Natural killer cell (primary cell): ENCODE measurements at regions not wholly inside any gene's neighbourhood (a gene's known extent, or its start where the extent isn't known, plus 50 kb on each side); places are given as distances from the start of the nearest gene placed in this dataset.

Experiments
- ATAC-seq, 3 donors: fragments of 150-1000 bp in 2 of 3; fragments of 200-7000 bp in 1 of 3; cut with Tn5 transposase; 1 replicate in 1 of 3; 2 replicates in 2 of 3; pipeline ENCODE4 v1.10.0; 2021; ENCODE audit warnings: mild to moderate bottlenecking in 2 of 3, moderate library complexity in 2 of 3
- DNase-seq, 2 donors: peaks; one replicate each; pipeline versions ENCODE4 v3.0.0 to v3.0.0-alpha.2; 2013 to 2021; ENCODE audit warnings: mixed read lengths in 1 of 2
- H3K27ac ChIP-seq: one replicate; pipeline ENCODE4 v1.5.1; 2013; ENCODE audit warnings: mild to moderate bottlenecking, low read length
- H3K27me3 ChIP-seq: one replicate; pipeline ENCODE4 v1.6.1; 2013; ENCODE audit warnings: low read length; ENCODE audit not compliant: control insufficient read depth, insufficient read depth
- H3K36me3 ChIP-seq: one replicate; pipeline ENCODE4 v1.6.1; 2013; ENCODE audit warnings: low read length; ENCODE audit not compliant: control insufficient read depth, insufficient read depth
- H3K4me1 ChIP-seq: one replicate; pipeline ENCODE4 v1.6.1; 2013; ENCODE audit warnings: low read length; ENCODE audit not compliant: control insufficient read depth, insufficient read depth
- H3K4me3 ChIP-seq: one replicate; pipeline ENCODE4 v1.5.1; 2013; ENCODE audit warnings: low read length
- H3K9me3 ChIP-seq: one replicate; pipeline ENCODE4 v1.6.1; 2013; ENCODE audit warnings: low read length; ENCODE audit not compliant: control insufficient read depth, insufficient read depth
- H3K27ac Mint-ChIP-seq, 2 donors: one replicate each; pipeline ENCODE4 v1.8.0; 2022; ENCODE audit warnings: mild to moderate bottlenecking in 2 of 2, mixed read lengths in 2 of 2, moderate library complexity in 1 of 2
- H3K27me3 Mint-ChIP-seq, 2 donors: one replicate each; pipeline ENCODE4 v1.8.0; 2022; ENCODE audit warnings: low read depth in 2 of 2, mixed read lengths in 2 of 2
- H3K36me3 Mint-ChIP-seq: one replicate; pipeline ENCODE4 v1.8.0; 2022; ENCODE audit warnings: mixed read lengths
- H3K4me1 Mint-ChIP-seq, 2 donors: one replicate each; pipeline ENCODE4 v1.8.0; 2022; ENCODE audit warnings: mixed read lengths in 2 of 2
- H3K4me3 Mint-ChIP-seq: one replicate; pipeline ENCODE4 v1.8.0; 2022; ENCODE audit warnings: mild to moderate bottlenecking, moderate library complexity, mixed read lengths
- H3K9me3 Mint-ChIP-seq, 2 donors: one replicate each; pipeline ENCODE4 v1.8.0; 2022; ENCODE audit warnings: mixed read lengths in 2 of 2
- WGBS: methylation state at CpG from one replicate; pipeline ENCODE4 v1.1.7; 2013; ENCODE audit warnings: missing lambda C conversion rate; ENCODE audit not compliant: insufficient coverage; 5-methylcytosine and 5-hydroxymethylcytosine counted together
- intact Hi-C: fragments of 100-400 bp; cut with micrococcal nuclease; formaldehyde crosslinking; loops from one replicate; pipeline ENCODE4 v1.14.2; 2022
- TF ChIP-seq, protein P1 (sequence below): fragments of 200-600 bp; IDR thresholded peaks from one replicate; pipeline ENCODE4 v1.8.0; 2022; ENCODE audit warnings: antibody characterized with exemption

DNA sequence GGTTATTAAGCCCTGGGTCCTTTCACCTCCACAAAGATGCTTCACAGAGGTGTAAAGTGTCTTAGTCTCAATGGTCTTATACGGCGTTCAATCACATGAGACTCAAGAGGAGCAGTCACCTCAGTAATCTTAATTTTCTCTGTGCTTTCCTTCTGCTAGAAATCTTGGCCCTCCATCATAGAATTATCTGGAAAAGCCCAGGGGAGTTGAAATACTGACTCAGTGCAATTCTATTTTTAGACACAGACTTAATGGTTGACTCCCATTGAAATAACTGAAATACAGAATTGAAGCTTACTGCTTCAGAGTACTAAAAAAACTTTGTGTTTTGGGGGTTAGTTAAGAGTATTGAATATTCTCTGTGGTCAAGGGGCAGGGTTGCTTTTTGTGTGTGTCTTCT is 94.5 kb upstream of the IL15 start:
- no peak overlapping the region for H3K4me3 Mint-ChIP-seq
- WGBS, result 91% methylated on average over 2 of the region's 2 CpGs
- Histone ChIP-seq H3K9me3 (peaks cover under 1% of the 10 kb centered on the region), H3K27me3 (no peaks in the 10 kb centered on the region), H3K27ac (no peak overlapping the region), H3K4me1 (no peaks in the 10 kb centered on the region), H3K36me3 (no peaks in the 10 kb centered on the region), H3K4me3 (no peak overlapping the region)
- no peaks in the 10 kb centered on the region for H3K27me3 Mint-ChIP-seq
- DNase-seq (no peak), ATAC-seq (no peak)
- H3K36me3 Mint-ChIP-seq, result no peaks in the 10 kb centered on the region
- no peaks in the 10 kb centered on the region for H3K4me1 Mint-ChIP-seq
- intact Hi-C loops, result no loop called here
- TF ChIP-seq, protein P1, sequence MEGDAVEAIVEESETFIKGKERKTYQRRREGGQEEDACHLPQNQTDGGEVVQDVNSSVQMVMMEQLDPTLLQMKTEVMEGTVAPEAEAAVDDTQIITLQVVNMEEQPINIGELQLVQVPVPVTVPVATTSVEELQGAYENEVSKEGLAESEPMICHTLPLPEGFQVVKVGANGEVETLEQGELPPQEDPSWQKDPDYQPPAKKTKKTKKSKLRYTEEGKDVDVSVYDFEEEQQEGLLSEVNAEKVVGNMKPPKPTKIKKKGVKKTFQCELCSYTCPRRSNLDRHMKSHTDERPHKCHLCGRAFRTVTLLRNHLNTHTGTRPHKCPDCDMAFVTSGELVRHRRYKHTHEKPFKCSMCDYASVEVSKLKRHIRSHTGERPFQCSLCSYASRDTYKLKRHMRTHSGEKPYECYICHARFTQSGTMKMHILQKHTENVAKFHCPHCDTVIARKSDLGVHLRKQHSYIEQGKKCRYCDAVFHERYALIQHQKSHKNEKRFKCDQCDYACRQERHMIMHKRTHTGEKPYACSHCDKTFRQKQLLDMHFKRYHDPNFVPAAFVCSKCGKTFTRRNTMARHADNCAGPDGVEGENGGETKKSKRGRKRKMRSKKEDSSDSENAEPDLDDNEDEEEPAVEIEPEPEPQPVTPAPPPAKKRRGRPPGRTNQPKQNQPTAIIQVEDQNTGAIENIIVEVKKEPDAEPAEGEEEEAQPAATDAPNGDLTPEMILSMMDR, result no peak
- peaks cover 5 to 16% of the 10 kb centered on the region in 2 donors for H3K9me3 Mint-ChIP-seq
- no peak overlapping the region for H3K27ac Mint-ChIP-seq

DNA sequence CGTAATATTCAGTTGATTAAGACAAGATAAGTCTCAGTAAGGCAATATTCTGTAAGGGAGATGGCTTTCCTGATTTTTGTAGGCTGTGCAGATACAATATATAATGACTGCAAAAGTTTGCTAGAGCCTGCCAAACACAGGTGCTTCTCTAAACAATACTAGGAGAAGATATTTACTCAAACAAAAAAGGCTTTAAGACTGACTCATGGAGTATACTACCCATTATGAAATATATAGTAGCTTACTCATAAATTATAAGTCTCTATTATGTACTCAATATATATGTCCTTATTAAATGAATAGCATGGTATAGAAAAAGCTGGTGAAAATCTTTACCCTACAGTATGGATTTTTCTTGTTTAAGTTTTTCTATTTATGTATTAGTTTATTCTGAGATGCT is 93.2 kb upstream of the IL15 start:
- H3K27me3 Mint-ChIP-seq, result no peaks in the 10 kb centered on the region
- Histone ChIP-seq H3K36me3 (no peaks in the 10 kb centered on the region), H3K4me3 (no peak overlapping the region), H3K27ac (no peak overlapping the region), H3K9me3 (no peaks in the 10 kb centered on the region), H3K4me1 (no peaks in the 10 kb centered on the region), H3K27me3 (no peaks in the 10 kb centered on the region)
- no peaks in the 10 kb centered on the region for H3K36me3 Mint-ChIP-seq
- intact Hi-C loops, result no loop called here
- H3K4me3 Mint-ChIP-seq, result no peak overlapping the region
- DNase-seq (no peak), ATAC-seq (no peak)
- no peaks in the 10 kb centered on the region for H3K4me1 Mint-ChIP-seq
- H3K27ac Mint-ChIP-seq, result no peak overlapping the region
- H3K9me3 Mint-ChIP-seq, result peaks cover 2 to 16% of the 10 kb centered on the region in 2 donors
- TF ChIP-seq, protein P1, result no peak
- no CpG with 5 or more reads among the region's 1 CpG for WGBS

DNA sequence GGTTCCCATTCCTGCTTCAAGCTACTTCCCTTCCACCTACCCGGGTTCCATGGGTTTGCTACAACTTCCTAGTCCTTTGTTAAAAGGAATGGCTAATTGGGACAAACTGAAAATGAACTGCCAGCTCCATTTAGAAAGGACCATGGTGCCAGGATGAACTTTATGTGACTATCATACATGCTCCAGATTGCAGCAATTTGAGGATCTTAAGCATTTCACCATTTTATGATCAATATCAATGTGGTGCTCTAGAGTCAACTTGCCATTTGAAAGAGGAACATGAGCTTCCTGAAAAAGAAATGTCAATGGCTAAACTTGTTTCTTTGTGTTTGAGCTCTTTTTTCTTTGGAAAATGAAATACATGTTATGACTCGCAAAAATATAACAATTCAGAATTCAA is 92.7 kb upstream of the IL15 start:
- no peak for ATAC-seq

DNA sequence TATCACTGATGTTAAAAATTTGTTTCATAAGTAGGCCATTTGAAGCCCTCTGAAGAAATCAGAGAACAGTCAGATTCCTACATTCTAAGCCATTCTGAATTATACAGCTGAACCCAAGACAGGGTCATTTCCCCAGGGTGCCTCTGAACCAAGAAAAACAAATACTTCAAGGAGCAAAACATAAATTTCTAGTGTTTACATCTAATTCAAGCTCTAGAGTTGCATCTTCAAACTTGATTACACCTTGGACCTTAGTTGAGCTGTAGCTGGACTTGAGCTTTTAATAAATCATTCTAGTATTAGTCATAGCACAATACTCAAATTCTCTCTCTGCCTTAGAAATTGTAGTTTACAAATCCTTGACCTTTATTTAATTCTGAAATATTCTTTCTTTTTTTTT is 87.6 kb upstream of the IL15 start:
- no peaks in the 10 kb centered on the region for H3K9me3 ChIP-seq
- H3K36me3 Mint-ChIP-seq, result no peaks in the 10 kb centered on the region
- no peak overlapping the region for H3K4me3 ChIP-seq
- no peak overlapping the region for H3K4me3 Mint-ChIP-seq
- no peaks in the 10 kb centered on the region for H3K36me3 ChIP-seq
- H3K27ac ChIP-seq, result no peak overlapping the region
- no peaks in the 10 kb centered on the region for H3K4me1 Mint-ChIP-seq
- H3K9me3 Mint-ChIP-seq, result peaks cover 6 to 14% of the 10 kb centered on the region in 2 donors
- no peak overlapping the region for H3K27ac Mint-ChIP-seq
- no peaks in the 10 kb centered on the region for H3K4me1 ChIP-seq
- no peaks in the 10 kb centered on the region for H3K27me3 ChIP-seq
- no peaks in the 10 kb centered on the region for H3K27me3 Mint-ChIP-seq
- TF ChIP-seq, protein P1, result no peak
- DNase-seq, result no peak
- intact Hi-C loops, result no loop called here
- no peak for ATAC-seq

More for the DNA sequence above, 92.7 kb upstream of the IL15 start:
- Histone ChIP-seq H3K27me3 (no peaks in the 10 kb centered on the region), H3K36me3 (no peaks in the 10 kb centered on the region), H3K4me1 (no peaks in the 10 kb centered on the region), H3K9me3 (no peaks in the 10 kb centered on the region), H3K4me3 (no peak overlapping the region), H3K27ac (no peak overlapping the region)
- Mint-ChIP-seq H3K4me3 (no peak overlapping the region), H3K27me3 (no peaks in the 10 kb centered on the region), H3K36me3 (no peaks in the 10 kb centered on the region), H3K9me3 (peaks cover 2 to 15% of the 10 kb centered on the region in 2 donors), H3K4me1 (no peaks in the 10 kb centered on the region), H3K27ac (no peak overlapping the region)
- 64% methylated on average over 2 of the region's 2 CpGs for WGBS
- no peak for DNase-seq
- intact Hi-C loops, result no loop called here
- TF ChIP-seq, protein P1, result no peak
